Keratinocyte (primary cell): ENCODE measurements at regions not wholly inside any gene's neighbourhood (a gene's known extent, or its start where the extent isn't known, plus 50 kb on each side); places are given as distances from the start of the nearest gene placed in this dataset.

Experiments used
- DNase-seq: peaks from one replicate; pipeline ENCODE4 v3.0.0-alpha.2; 2011; ENCODE audit warnings: low read depth, missing footprints, low spot score
- FAIRE-seq: peaks from 2 replicates; lab custom pipeline; 2011; peaks lifted over from hg19 to GRCh38; lab: Jason Lieb, UNC
- H2AFZ ChIP-seq: 2 replicates; pipeline ENCODE4 v1.6.0; 2012; ENCODE audit warnings: low read length, control low read depth, inconsistent platforms; ENCODE audit not compliant: control insufficient read depth
- H3K27ac ChIP-seq: 2 replicates; pipeline ENCODE4 v1.5.1; 2011; ENCODE audit warnings: low read length; ENCODE audit not compliant: control insufficient read depth, insufficient read depth
- H3K27me3 ChIP-seq: 3 replicates; pipeline ENCODE4 v1.6.0; 2011; ENCODE audit warnings: low read length; ENCODE audit not compliant: control insufficient read depth, insufficient read depth; ENCODE audit errors: extremely low read depth
- H3K36me3 ChIP-seq, 2 experiments: 2 replicates in 1 of 2; 3 replicates in 1 of 2; pipeline ENCODE4 v1.5.1; 2011; ENCODE audit warnings: low read length in 2 of 2, mild to moderate bottlenecking in 1 of 2; ENCODE audit not compliant: control insufficient read depth in 2 of 2, insufficient read depth in 2 of 2; ENCODE audit errors: extremely low read depth in 1 of 2
- H3K4me1 ChIP-seq: 3 replicates; pipeline ENCODE4 v1.5.1; 2011; ENCODE audit warnings: low read length; ENCODE audit not compliant: control insufficient read depth, insufficient read depth; ENCODE audit errors: extremely low read depth
- H3K4me2 ChIP-seq: 3 replicates; pipeline ENCODE4 v1.6.0; 2011; ENCODE audit warnings: low read depth, low read length; ENCODE audit not compliant: control insufficient read depth, insufficient read depth; ENCODE audit errors: extremely low read depth
- H3K4me3 ChIP-seq, 3 experiments: fragments of 200-600 bp in 1 of 3; sonication (generic) in 1 of 3; 2 replicates in 2 of 3; 3 replicates in 1 of 3; pipeline ENCODE4 v1.5.1; 2011 to 2016; ENCODE audit warnings: low read length in 3 of 3, mild to moderate bottlenecking in 3 of 3, control low read depth in 2 of 3, inconsistent platforms in 1 of 3, low read depth in 1 of 3, mixed read lengths in 1 of 3, mixed run types in 1 of 3, moderate library complexity in 1 of 3; ENCODE audit not compliant: control insufficient read depth in 2 of 3, insufficient read depth in 2 of 3; ENCODE audit errors: extremely low read depth in 1 of 3
- H3K79me2 ChIP-seq: 2 replicates; pipeline ENCODE4 v1.6.0; 2012; ENCODE audit warnings: low read length; ENCODE audit not compliant: control insufficient read depth, insufficient read depth
- H3K9ac ChIP-seq: 3 replicates; pipeline ENCODE4 v1.6.0; 2011; ENCODE audit warnings: low read length; ENCODE audit not compliant: control insufficient read depth, insufficient read depth; ENCODE audit errors: extremely low read depth
- H3K9me1 ChIP-seq: 3 replicates; pipeline ENCODE4 v1.6.0; 2011; ENCODE audit warnings: low read length; ENCODE audit not compliant: control insufficient read depth, insufficient read depth; ENCODE audit errors: extremely low read depth
- H3K9me3 ChIP-seq: 2 replicates; pipeline ENCODE4 v1.5.1; 2012; ENCODE audit warnings: low read depth, low read length; ENCODE audit not compliant: control insufficient read depth
- H4K20me1 ChIP-seq: 3 replicates; pipeline ENCODE4 v1.6.0; 2011; ENCODE audit warnings: low read length; ENCODE audit not compliant: control insufficient read depth, insufficient read depth; ENCODE audit errors: extremely low read depth
- CTCF ChIP-seq, 3 experiments: IDR thresholded peaks in 1 of 3; conservative IDR thresholded peaks in 1 of 3; optimal IDR thresholded peaks in 1 of 3; 2 replicates in 2 of 3; 3 replicates in 1 of 3; pipeline versions ENCODE3 to v1.5.1; 2011; ENCODE audit warnings: low read length in 3 of 3, mild to moderate bottlenecking in 3 of 3, moderate library complexity in 2 of 3, control low read depth in 1 of 3, inconsistent platforms in 1 of 3; ENCODE audit not compliant: insufficient read depth in 2 of 3; ENCODE audit errors: extremely low read depth in 1 of 3
- EZH2 ChIP-seq: IDR thresholded peaks from one replicate; pipeline ENCODE4 v1.6.1; 2012; ENCODE audit warnings: inconsistent platforms, mild to moderate bottlenecking, low read length, moderate library complexity
- dilution Hi-C: fragments of 300-500 bp; cut with MboI; formaldehyde crosslinking; loops from one replicate; pipeline ENCODE4 v1.7.0; 2020; ENCODE audit warnings: low sequenced_read_pairs; ENCODE audit not compliant: extremely low pct_ligation_motif_present

GRCh38 chr1:4273243-4273642 lies 373.2 kb upstream of the C1orf174 start:
- DNase-seq, result no peak
- Histone ChIP-seq H3K79me2 (no peaks in the 10 kb centered on the region), H3K9ac (no peak overlapping the region), H3K27me3 (no peaks in the 10 kb centered on the region), H3K4me1 (no peaks in the 10 kb centered on the region), H3K9me3 (peaks cover 2% of the 10 kb centered on the region), H3K27ac (no peak overlapping the region), H3K9me1 (no peaks in the 10 kb centered on the region), H4K20me1 (no peaks in the 10 kb centered on the region), H2AFZ (no peak overlapping the region), H3K36me3 (no peaks in the 10 kb centered on the region), H3K4me3 (no peak overlapping the region), H3K4me2 (no peak overlapping the region)
- TF ChIP-seq EZH2, result no peak
- no peak for TF ChIP-seq CTCF (optimal IDR thresholded peaks at IDR 0.05 in 1 of 3, IDR thresholded peaks at IDR 0.05 in 1 of 3, conservative IDR thresholded peaks at IDR 0.05 in 1 of 3; ENCODE audit: extremely low read depth in 1 of 3, insufficient read depth in 2 of 3, low read length in 3 of 3)
- dilution Hi-C loops, result no loop called here
- FAIRE-seq, result no peak

GRCh38 chr1:4273747-4274146 lies 373.7 kb upstream of the C1orf174 start:
- no peaks in the 10 kb centered on the region for H3K36me3 ChIP-seq
- no peaks in the 10 kb centered on the region for H3K4me1 ChIP-seq
- no peak overlapping the region for H2AFZ ChIP-seq
- no peaks in the 10 kb centered on the region for H3K79me2 ChIP-seq
- no peak for TF ChIP-seq EZH2
- no peak for TF ChIP-seq CTCF (optimal IDR thresholded peaks at IDR 0.05 in 1 of 3, IDR thresholded peaks at IDR 0.05 in 1 of 3, conservative IDR thresholded peaks at IDR 0.05 in 1 of 3; ENCODE audit: extremely low read depth in 1 of 3, insufficient read depth in 2 of 3, low read length in 3 of 3)
- H3K4me2 ChIP-seq, result no peak overlapping the region
- H3K27me3 ChIP-seq, result no peaks in the 10 kb centered on the region
- H3K9me3 ChIP-seq, result peaks cover 2% of the 10 kb centered on the region
- H3K9ac ChIP-seq, result no peak overlapping the region
- no peak overlapping the region for H3K4me3 ChIP-seq
- DNase-seq, result no peak
- H3K27ac ChIP-seq, result no peak overlapping the region
- H3K9me1 ChIP-seq, result no peaks in the 10 kb centered on the region
- no peak for FAIRE-seq
- H4K20me1 ChIP-seq, result no peaks in the 10 kb centered on the region
- dilution Hi-C loops, result no loop called here
